Panc1 (cell line): ENCODE measurements at regions not wholly inside any gene's neighbourhood (a gene's known extent, or its start where the extent isn't known, plus 50 kb on each side); places are given as distances from the start of the nearest gene placed in this dataset.

ENCODE experiments used
- CTCF ChIP-seq: fragments of 450-650 bp; IDR thresholded peaks from 2 replicates; pipeline ENCODE4 v1.5.1; 2017; ENCODE audit warnings: mild to moderate bottlenecking
- POLR2AphosphoS5 ChIP-seq: IDR thresholded peaks from 2 replicates; pipeline ENCODE4 v1.6.1; 2012; ENCODE audit warnings: mild to moderate bottlenecking, low read depth, low read length, moderate library complexity
- REST ChIP-seq, 2 experiments: IDR thresholded peaks; 2 replicates each; pipeline ENCODE4 v1.6.1; 2011 to 2012; ENCODE audit warnings: low read depth in 2 of 2, control low read depth in 1 of 2, low read length in 1 of 2, mild to moderate bottlenecking in 1 of 2, moderate library complexity in 1 of 2; ENCODE audit not compliant: insufficient read depth in 1 of 2
- SIN3A ChIP-seq: IDR thresholded peaks from 2 replicates; pipeline ENCODE4 v1.6.1; 2012; ENCODE audit warnings: low read depth, mild to moderate bottlenecking, low read length, moderate library complexity, borderline replicate concordance; ENCODE audit not compliant: insufficient read depth
- TCF7L2 ChIP-seq: IDR thresholded peaks from 2 replicates; pipeline ENCODE4 v1.6.1; 2011; ENCODE audit warnings: mild to moderate bottlenecking, low read depth, low read length, inconsistent platforms

DNA sequence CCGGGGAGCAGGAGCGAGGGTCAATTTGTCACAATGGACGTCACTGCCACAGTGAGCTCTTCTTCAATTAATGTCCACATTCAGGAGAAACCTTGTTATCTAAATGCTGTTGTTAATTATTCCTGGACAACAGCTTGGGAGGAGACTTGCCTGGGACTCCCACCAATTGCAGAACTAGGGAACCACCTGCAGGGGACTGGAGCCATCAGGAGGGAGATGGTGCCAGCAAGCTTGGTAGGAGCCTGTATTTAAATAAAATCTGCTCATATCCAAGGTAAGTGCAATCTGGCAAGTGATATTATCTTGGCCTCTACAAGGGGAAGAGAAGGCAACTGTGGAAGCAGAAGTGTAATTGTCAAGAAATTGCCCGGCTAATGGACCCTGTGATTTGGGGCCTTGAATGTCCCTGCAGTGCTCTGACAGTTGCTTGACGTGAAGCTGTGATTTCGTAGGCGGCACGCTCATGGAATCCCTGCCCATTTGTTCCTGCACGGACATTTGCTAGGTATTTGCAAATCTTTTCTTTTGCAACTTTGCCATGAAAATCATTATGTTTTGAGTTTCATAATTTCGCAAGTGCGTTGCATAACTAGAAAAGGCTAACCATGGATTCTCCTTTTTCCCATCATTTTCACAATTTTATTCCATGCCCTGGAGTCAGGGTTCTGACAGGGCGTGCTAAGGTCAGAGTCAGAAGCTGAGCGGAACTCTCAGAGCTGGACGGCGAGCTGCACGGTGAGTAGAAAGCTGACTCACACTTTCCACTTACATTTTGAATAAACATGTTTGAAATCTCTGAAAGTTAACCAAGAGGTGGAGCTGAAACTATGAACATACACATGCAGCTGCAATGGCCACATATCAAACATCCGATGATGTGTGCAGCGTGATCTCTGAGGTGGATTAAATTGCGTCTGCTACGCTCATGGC is 84.9 kb upstream of the TCERG1L start:
- TF ChIP-seq CTCF (no peak; the same call in 1 of the 2 replicates), POLR2AphosphoS5 (no peak), REST (IDR thresholded peaks at IDR 0.05; ENCODE audit: insufficient read depth in 1 of 2, low read depth in 2 of 2, low read length in 1 of 2) (no peak), TCF7L2 (no peak), SIN3A (no peak)
